ENCODE measurements at regions not wholly inside any gene's neighbourhood (a gene's known extent, or its start where the extent isn't known, plus 50 kb on each side); places are given as distances from the start of the nearest gene placed in this dataset.

- Histone ChIP-seq H3K4me3 (ENCODE audit: low read length in 3 of 3) (no peak overlapping the region), H3K36me3 (ENCODE audit: control insufficient read depth in 2 of 3, insufficient read depth in 3 of 3, low read length in 3 of 3) (no peaks in the 10 kb centered on the region), H3K4me1 (ENCODE audit: control insufficient read depth in 2 of 3, insufficient read depth in 2 of 3, low read depth in 1 of 3, low read length in 3 of 3) (no peaks in the 10 kb centered on the region), H3K9ac (ENCODE audit: low read length in 3 of 3) (no peak overlapping the region), H3K27me3 (ENCODE audit: control insufficient read depth, insufficient read depth, low read length) (no peaks in the 10 kb centered on the region), H3K27ac (ENCODE audit: low read depth in 2 of 2, low read length in 2 of 2) (no peak overlapping the region), H3K9me3 (ENCODE audit: control insufficient read depth in 2 of 3, insufficient read depth in 1 of 3, low read length in 3 of 3) (peaks cover 0 to 21% (median 5%) of the 10 kb centered on the region in 3 donors)
- no peak for DNase-seq
- intact Hi-C loops (cut with DNase I), result no loop called here
- no peak for TF ChIP-seq CTCF (IDR thresholded peaks at IDR 0.05; ENCODE audit: borderline replicate concordance, extremely low read depth, insufficient read depth)
- FAIRE-seq, result no peak
Observed at GRCh38 chr20:40532103-40532502, 156.9 kb downstream of the MAFB start.

DNA sequence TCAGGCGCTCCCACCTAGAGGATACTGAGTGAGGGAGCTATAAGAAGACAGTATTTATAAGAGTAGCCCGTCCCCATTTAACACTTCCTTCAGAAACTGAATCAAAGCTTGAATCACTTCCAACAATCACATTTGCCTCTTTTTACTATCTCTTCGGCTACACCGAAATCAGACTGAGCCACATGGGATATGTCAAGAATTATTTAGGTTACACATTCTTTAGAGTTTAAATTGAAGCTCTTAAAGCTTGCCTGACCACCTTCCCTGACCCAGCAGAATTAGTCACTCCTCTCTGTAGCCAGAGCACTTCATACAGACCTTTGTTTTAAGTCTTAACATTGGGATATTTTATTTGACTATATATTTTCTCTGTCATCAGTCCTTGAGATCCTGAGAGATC is 163.7 kb downstream of the MAFB start:
- DNase-seq (peak in 1 of 5 donors; percentile 12), FAIRE-seq (no peak)
- H3K4me3 ChIP-seq (ENCODE audit: low read length in 3 of 3), result no peak overlapping the region
- no peaks in the 10 kb centered on the region for H3K4me1 ChIP-seq (ENCODE audit: control insufficient read depth in 2 of 3, insufficient read depth in 2 of 3, low read depth in 1 of 3, low read length in 3 of 3)
- no peak for TF ChIP-seq CTCF (IDR thresholded peaks at IDR 0.05; ENCODE audit: borderline replicate concordance, extremely low read depth, insufficient read depth)
- H3K36me3 ChIP-seq (ENCODE audit: control insufficient read depth in 2 of 3, insufficient read depth in 3 of 3, low read length in 3 of 3), result no peaks in the 10 kb centered on the region
- H3K9ac ChIP-seq (ENCODE audit: low read length in 3 of 3), result no peak overlapping the region
- H3K27me3 ChIP-seq (ENCODE audit: control insufficient read depth, insufficient read depth, low read length), result no peaks in the 10 kb centered on the region
- no peak overlapping the region for H3K27ac ChIP-seq (ENCODE audit: low read depth in 2 of 2, low read length in 2 of 2)
- intact Hi-C loops (cut with DNase I), result no loop called here
- H3K9me3 ChIP-seq (ENCODE audit: control insufficient read depth in 2 of 3, insufficient read depth in 1 of 3, low read length in 3 of 3), result peaks cover 0 to 10% (median 0%) of the 10 kb centered on the region in 3 donors

DNA sequence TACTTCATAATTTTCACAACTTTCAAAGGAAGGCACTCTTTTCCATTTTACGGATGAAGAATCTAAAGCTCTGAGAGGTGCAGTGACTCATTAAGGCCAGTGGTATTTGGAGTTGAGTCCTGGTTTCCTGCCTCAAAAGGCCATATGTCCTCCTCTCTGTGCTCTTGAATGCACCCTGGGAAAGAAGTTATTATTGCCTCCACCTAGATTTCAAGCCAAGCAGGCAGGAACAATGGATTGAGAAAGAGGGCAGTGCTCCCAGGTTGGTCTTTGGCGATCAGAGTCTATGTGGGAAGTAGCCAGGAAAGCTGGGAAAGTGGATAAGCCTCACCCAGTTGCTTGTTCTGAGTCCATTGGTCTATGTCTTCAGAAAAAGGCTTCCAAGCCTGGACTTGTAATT is 165.0 kb downstream of the MAFB start:
- no peaks in the 10 kb centered on the region for H3K36me3 ChIP-seq (ENCODE audit: control insufficient read depth in 2 of 3, insufficient read depth in 3 of 3, low read length in 3 of 3)
- no peak for FAIRE-seq
- DNase-seq, result no peak
- intact Hi-C loops (cut with DNase I), result no loop called here
- H3K4me1 ChIP-seq (ENCODE audit: control insufficient read depth in 2 of 3, insufficient read depth in 2 of 3, low read depth in 1 of 3, low read length in 3 of 3), result no peaks in the 10 kb centered on the region
- no peak overlapping the region for H3K9ac ChIP-seq (ENCODE audit: low read length in 3 of 3)
- no peak for TF ChIP-seq CTCF (IDR thresholded peaks at IDR 0.05; ENCODE audit: borderline replicate concordance, extremely low read depth, insufficient read depth)
- no peaks in the 10 kb centered on the region for H3K27me3 ChIP-seq (ENCODE audit: control insufficient read depth, insufficient read depth, low read length)
- no peak overlapping the region for H3K27ac ChIP-seq (ENCODE audit: low read depth in 2 of 2, low read length in 2 of 2)
- H3K9me3 ChIP-seq (ENCODE audit: control insufficient read depth in 2 of 3, insufficient read depth in 1 of 3, low read length in 3 of 3), result peaks cover 0 to 9% (median 0%) of the 10 kb centered on the region in 3 donors
- no peak overlapping the region for H3K4me3 ChIP-seq (ENCODE audit: low read length in 3 of 3)

DNA sequence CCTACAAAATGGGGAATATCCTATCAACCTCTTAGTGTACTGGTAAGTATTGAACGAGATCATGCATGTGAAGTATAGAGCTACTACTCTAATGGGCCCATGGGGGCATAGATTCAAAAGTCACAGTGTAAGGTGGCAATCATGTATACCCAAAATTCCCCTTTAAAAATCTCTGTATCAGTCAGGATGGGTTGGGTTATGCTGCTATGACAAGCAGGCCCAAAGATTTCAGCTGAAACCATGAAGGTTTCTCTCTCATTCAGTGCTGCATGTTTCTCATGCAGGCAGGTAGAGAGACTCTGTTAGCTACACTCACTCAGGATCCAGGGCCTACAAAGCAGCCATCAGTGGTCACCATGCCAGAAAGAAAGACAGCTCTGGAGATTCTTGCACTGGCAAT is 166.6 kb downstream of the MAFB start:
- Histone ChIP-seq H3K4me1 (ENCODE audit: control insufficient read depth in 2 of 3, insufficient read depth in 2 of 3, low read depth in 1 of 3, low read length in 3 of 3) (no peaks in the 10 kb centered on the region), H3K9ac (ENCODE audit: low read length in 3 of 3) (no peak overlapping the region), H3K27ac (ENCODE audit: low read depth in 2 of 2, low read length in 2 of 2) (no peak overlapping the region), H3K36me3 (ENCODE audit: control insufficient read depth in 2 of 3, insufficient read depth in 3 of 3, low read length in 3 of 3) (no peaks in the 10 kb centered on the region), H3K4me3 (ENCODE audit: low read length in 3 of 3) (no peak overlapping the region), H3K27me3 (ENCODE audit: control insufficient read depth, insufficient read depth, low read length) (no peaks in the 10 kb centered on the region), H3K9me3 (ENCODE audit: control insufficient read depth in 2 of 3, insufficient read depth in 1 of 3, low read length in 3 of 3) (peaks cover 0 to 9% (median 0%) of the 10 kb centered on the region in 3 donors)
- no peak for TF ChIP-seq CTCF (IDR thresholded peaks at IDR 0.05; ENCODE audit: borderline replicate concordance, extremely low read depth, insufficient read depth)
- intact Hi-C loops (cut with DNase I), result no loop called here
- DNase-seq (no peak), FAIRE-seq (no peak)

All from kidney (tissue), 13 donors.